Right lobe of liver (tissue), 4 donors: ENCODE measurements at regions not wholly inside any gene's neighbourhood (a gene's known extent, or its start where the extent isn't known, plus 50 kb on each side); places are given as distances from the start of the nearest gene placed in this dataset.

Experiments
- POLR2A ChIP-seq: fragments of 450-650 bp; IDR thresholded peaks from one replicate; pipeline ENCODE4 v1.6.1; 2017; ENCODE audit warnings: antibody characterized with exemption, mild to moderate bottlenecking
- TF ChIP-seq, protein P1 (sequence below), 4 donors: fragments of 200-600 bp in 3 of 4; fragments of 450-650 bp in 1 of 4; IDR thresholded peaks; one replicate each; pipeline versions ENCODE4 v1.5.1 to v1.8.0; 2016 to 2022; ENCODE audit warnings: antibody characterized with exemption in 4 of 4, mild to moderate bottlenecking in 2 of 4
- donor health status: DM: no; HTN: no; CAD: no.
- donor health status: DM: no; HTN: no; CAD: no.
- donor health status: DM: no; HTN: yes; CAD: no.

DNA sequence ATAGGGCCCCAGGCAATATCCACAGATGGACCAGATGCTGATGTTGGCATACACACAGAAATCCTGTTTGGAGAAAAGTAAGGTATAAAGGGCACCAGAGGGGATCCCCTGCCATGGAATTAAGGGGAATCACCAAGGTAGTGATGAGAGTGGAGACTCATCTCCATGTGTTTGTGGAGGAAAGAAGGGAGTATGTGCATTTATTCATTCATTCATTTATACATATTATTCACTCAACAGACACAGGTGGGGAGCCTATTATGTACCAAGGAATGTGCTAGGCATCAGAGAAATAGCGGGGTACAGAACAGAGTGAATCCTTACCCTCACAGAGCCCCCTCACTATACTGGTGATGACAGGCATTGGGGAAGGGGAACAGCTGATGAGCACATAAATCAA lies 116.8 kb upstream of the IL12B start:
- TF ChIP-seq, protein P1, sequence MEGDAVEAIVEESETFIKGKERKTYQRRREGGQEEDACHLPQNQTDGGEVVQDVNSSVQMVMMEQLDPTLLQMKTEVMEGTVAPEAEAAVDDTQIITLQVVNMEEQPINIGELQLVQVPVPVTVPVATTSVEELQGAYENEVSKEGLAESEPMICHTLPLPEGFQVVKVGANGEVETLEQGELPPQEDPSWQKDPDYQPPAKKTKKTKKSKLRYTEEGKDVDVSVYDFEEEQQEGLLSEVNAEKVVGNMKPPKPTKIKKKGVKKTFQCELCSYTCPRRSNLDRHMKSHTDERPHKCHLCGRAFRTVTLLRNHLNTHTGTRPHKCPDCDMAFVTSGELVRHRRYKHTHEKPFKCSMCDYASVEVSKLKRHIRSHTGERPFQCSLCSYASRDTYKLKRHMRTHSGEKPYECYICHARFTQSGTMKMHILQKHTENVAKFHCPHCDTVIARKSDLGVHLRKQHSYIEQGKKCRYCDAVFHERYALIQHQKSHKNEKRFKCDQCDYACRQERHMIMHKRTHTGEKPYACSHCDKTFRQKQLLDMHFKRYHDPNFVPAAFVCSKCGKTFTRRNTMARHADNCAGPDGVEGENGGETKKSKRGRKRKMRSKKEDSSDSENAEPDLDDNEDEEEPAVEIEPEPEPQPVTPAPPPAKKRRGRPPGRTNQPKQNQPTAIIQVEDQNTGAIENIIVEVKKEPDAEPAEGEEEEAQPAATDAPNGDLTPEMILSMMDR (IDR thresholded peaks at IDR 0.05): no peak
- no peak for TF ChIP-seq POLR2A
